DND-41 (cell line): ENCODE measurements at regions not wholly inside any gene's neighbourhood (a gene's known extent, or its start where the extent isn't known, plus 50 kb on each side); places are given as distances from the start of the nearest gene placed in this dataset.

Experiments
- EZH2 ChIP-seq: IDR thresholded peaks from 3 replicates; pipeline ENCODE4 v1.6.1; 2012; ENCODE audit warnings: borderline replicate concordance, low read depth, mild to moderate bottlenecking, moderate library complexity, low read length, inconsistent platforms; ENCODE audit not compliant: severe bottlenecking
- TF ChIP-seq, protein P1 (sequence below): IDR thresholded peaks from 2 replicates; pipeline ENCODE4 v1.5.1; 2012; ENCODE audit warnings: borderline replicate concordance, low read length, moderate library complexity, mild to moderate bottlenecking; ENCODE audit not compliant: poor library complexity, severe bottlenecking; ENCODE audit errors: extremely low read depth

DNA sequence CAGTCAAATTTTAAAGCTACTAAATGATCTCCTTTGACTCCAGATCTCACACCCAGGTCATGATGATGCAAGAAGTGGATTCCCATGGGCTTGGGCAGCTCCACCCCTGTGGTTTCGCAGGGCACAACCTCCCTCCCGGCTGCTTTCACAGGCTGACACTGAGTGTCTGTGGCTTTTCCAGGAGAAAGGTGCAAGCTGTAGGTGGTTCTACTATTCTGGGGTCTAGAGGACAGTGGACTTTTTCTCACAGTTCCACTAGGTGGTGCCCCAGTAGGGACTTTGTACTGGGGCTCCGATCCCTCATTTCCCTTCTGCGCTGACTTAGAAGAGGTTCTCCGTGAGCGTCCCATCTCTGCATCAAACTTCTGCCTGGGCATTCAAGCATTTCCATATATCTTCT, 845.2 kb downstream of the PCDH18 start:
- TF ChIP-seq, protein P1, sequence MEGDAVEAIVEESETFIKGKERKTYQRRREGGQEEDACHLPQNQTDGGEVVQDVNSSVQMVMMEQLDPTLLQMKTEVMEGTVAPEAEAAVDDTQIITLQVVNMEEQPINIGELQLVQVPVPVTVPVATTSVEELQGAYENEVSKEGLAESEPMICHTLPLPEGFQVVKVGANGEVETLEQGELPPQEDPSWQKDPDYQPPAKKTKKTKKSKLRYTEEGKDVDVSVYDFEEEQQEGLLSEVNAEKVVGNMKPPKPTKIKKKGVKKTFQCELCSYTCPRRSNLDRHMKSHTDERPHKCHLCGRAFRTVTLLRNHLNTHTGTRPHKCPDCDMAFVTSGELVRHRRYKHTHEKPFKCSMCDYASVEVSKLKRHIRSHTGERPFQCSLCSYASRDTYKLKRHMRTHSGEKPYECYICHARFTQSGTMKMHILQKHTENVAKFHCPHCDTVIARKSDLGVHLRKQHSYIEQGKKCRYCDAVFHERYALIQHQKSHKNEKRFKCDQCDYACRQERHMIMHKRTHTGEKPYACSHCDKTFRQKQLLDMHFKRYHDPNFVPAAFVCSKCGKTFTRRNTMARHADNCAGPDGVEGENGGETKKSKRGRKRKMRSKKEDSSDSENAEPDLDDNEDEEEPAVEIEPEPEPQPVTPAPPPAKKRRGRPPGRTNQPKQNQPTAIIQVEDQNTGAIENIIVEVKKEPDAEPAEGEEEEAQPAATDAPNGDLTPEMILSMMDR: peak; percentile 45
- no peak for TF ChIP-seq EZH2
